T-helper 22 cell (primary cell): ENCODE measurements at regions not wholly inside any gene's neighbourhood (a gene's known extent, or its start where the extent isn't known, plus 50 kb on each side); places are given as distances from the start of the nearest gene placed in this dataset.

Experiments used
- DNase-seq: peaks from one replicate; pipeline ENCODE4 v3.0.0-alpha.2; 2020; ENCODE audit warnings: low read depth

GRCh38 chr15:69897061-69897460 lies 200.7 kb downstream of the TLE3 start:
- no peak for DNase-seq

- DNase-seq: no peak
Measured at GRCh38 chr15:69897471-69898237, 200.1 kb downstream of the TLE3 start.

- no peak for DNase-seq
Measured at GRCh38 chr15:69898243-69898642, 199.5 kb downstream of the TLE3 start.

- DNase-seq: no peak
Measured at GRCh38 chr15:69902414-69903062, 195.2 kb downstream of the TLE3 start.

GRCh38 chr15:69903470-69904469 lies 193.9 kb downstream of the TLE3 start:
- DNase-seq: no peak

- no peak for DNase-seq
Measured at GRCh38 chr15:69906256-69907185, 191.2 kb downstream of the TLE3 start.

- DNase-seq: no peak
Measured at GRCh38 chr15:69908060-69908459, 189.7 kb downstream of the TLE3 start.

- no peak for DNase-seq
Measured at GRCh38 chr15:69908590-69909420, 188.9 kb downstream of the TLE3 start.

GRCh38 chr15:69909719-69910444 lies 187.8 kb downstream of the TLE3 start:
- DNase-seq: no peak

- DNase-seq: no peak
Measured at GRCh38 chr15:69910514-69910913, 187.2 kb downstream of the TLE3 start.

GRCh38 chr15:69912116-69912515 lies 185.6 kb downstream of the TLE3 start:
- DNase-seq: no peak

GRCh38 chr15:69914040-69914439 lies 183.7 kb downstream of the TLE3 start:
- no peak for DNase-seq

GRCh38 chr15:69914960-69915359 lies 182.8 kb downstream of the TLE3 start:
- no peak for DNase-seq

GRCh38 chr15:69916169-69916785 lies 181.4 kb downstream of the TLE3 start:
- no peak for DNase-seq

- DNase-seq: no peak
Measured at GRCh38 chr15:69917056-69917455, 180.7 kb downstream of the TLE3 start.

- DNase-seq: no peak
Measured at GRCh38 chr15:69919816-69920215, 177.9 kb downstream of the TLE3 start.

- DNase-seq: no peak
Measured at GRCh38 chr15:69920221-69920620, 177.5 kb downstream of the TLE3 start.

GRCh38 chr15:69921626-69922619 lies 175.8 kb downstream of the TLE3 start:
- DNase-seq: no peak
